ENCODE measurements at regions not wholly inside any gene's neighbourhood (a gene's known extent, or its start where the extent isn't known, plus 50 kb on each side); places are given as distances from the start of the nearest gene placed in this dataset.

GRCh38 chr1:19554090-19554489, 68.8 kb upstream of the CAPZB start:
- TF ChIP-seq USF2 (IDR thresholded peaks at IDR 0.05; ENCODE audit: low read length) (no peak), POLR2A (IDR thresholded peaks at IDR 0.05; ENCODE audit: control extremely low read depth in 1 of 2, low read depth in 2 of 2, low read length in 2 of 2) (no peak), EGR1 (IDR thresholded peaks at IDR 0.05; ENCODE audit: borderline replicate concordance, low read depth, low read length) (no peak), RXRA (IDR thresholded peaks at IDR 0.05; ENCODE audit: insufficient read depth, low read depth, low read length) (no peak)

All from H1 (cell line).